ENCODE measurements at regions not wholly inside any gene's neighbourhood (a gene's known extent, or its start where the extent isn't known, plus 50 kb on each side); places are given as distances from the start of the nearest gene placed in this dataset.

GRCh38 chr5:124080256-124080655 lies 568.3 kb downstream of the CSNK1G3 start:
- no peak for DNase-seq
- CTCF ChIA-PET: no interaction called here
- Histone ChIP-seq H3K27me3 (replicated peaks in 2 of 5; ENCODE audit: control insufficient read depth in 4 of 5, insufficient read depth in 5 of 5, low read length in 4 of 5) (no peaks in the 10 kb centered on the region), H3K36me3 (ENCODE audit: control insufficient read depth in 4 of 4, insufficient read depth in 4 of 4, low read length in 3 of 4) (no peaks in the 10 kb centered on the region), H3K27ac (ENCODE audit: insufficient read depth in 1 of 2, low read depth in 1 of 2, low read length in 2 of 2, poor library complexity in 1 of 2, severe bottlenecking in 2 of 2) (no peak overlapping the region), H3K4me3 (ENCODE audit: control insufficient read depth in 1 of 7, extremely low read depth in 1 of 7, insufficient read depth in 4 of 7, low read depth in 2 of 7, low read length in 6 of 7) (no peak overlapping the region), H3K9me3 (ENCODE audit: control extremely low read depth in 1 of 5, control insufficient read depth in 4 of 5, insufficient read depth in 2 of 5, low read depth in 1 of 5, low read length in 4 of 5) (no peaks in the 10 kb centered on the region), H3K4me1 (ENCODE audit: control extremely low read depth in 1 of 4, control insufficient read depth in 4 of 4, insufficient read depth in 4 of 4, low read length in 3 of 4) (no peaks in the 10 kb centered on the region)
- POLR2A ChIA-PET: no interaction called here

GRCh38 chr5:124079062-124079461 lies 567.1 kb downstream of the CSNK1G3 start:
- ChIA-PET CTCF (no interaction called here), POLR2A (no interaction called here)
- no peak overlapping the region for H3K27ac ChIP-seq (ENCODE audit: insufficient read depth in 1 of 2, low read depth in 1 of 2, low read length in 2 of 2, poor library complexity in 1 of 2, severe bottlenecking in 2 of 2)
- no peak overlapping the region for H3K4me3 ChIP-seq (ENCODE audit: control insufficient read depth in 1 of 7, extremely low read depth in 1 of 7, insufficient read depth in 4 of 7, low read depth in 2 of 7, low read length in 6 of 7)
- H3K27me3 ChIP-seq (replicated peaks in 2 of 5; ENCODE audit: control insufficient read depth in 4 of 5, insufficient read depth in 5 of 5, low read length in 4 of 5): no peaks in the 10 kb centered on the region
- H3K9me3 ChIP-seq (ENCODE audit: control extremely low read depth in 1 of 5, control insufficient read depth in 4 of 5, insufficient read depth in 2 of 5, low read depth in 1 of 5, low read length in 4 of 5): no peaks in the 10 kb centered on the region
- no peaks in the 10 kb centered on the region for H3K4me1 ChIP-seq (ENCODE audit: control extremely low read depth in 1 of 4, control insufficient read depth in 4 of 4, insufficient read depth in 4 of 4, low read length in 3 of 4)
- no peaks in the 10 kb centered on the region for H3K36me3 ChIP-seq (ENCODE audit: control insufficient read depth in 4 of 4, insufficient read depth in 4 of 4, low read length in 3 of 4)
- DNase-seq: no peak

- H3K9me3 ChIP-seq (ENCODE audit: control extremely low read depth in 1 of 5, control insufficient read depth in 4 of 5, insufficient read depth in 2 of 5, low read depth in 1 of 5, low read length in 4 of 5): no peaks in the 10 kb centered on the region
- ChIA-PET CTCF (no interaction called here), POLR2A (no interaction called here)
- H3K36me3 ChIP-seq (ENCODE audit: control insufficient read depth in 4 of 4, insufficient read depth in 4 of 4, low read length in 3 of 4): no peaks in the 10 kb centered on the region
- H3K27ac ChIP-seq (ENCODE audit: insufficient read depth in 1 of 2, low read depth in 1 of 2, low read length in 2 of 2, poor library complexity in 1 of 2, severe bottlenecking in 2 of 2): no peak overlapping the region
- H3K4me3 ChIP-seq (ENCODE audit: control insufficient read depth in 1 of 7, extremely low read depth in 1 of 7, insufficient read depth in 4 of 7, low read depth in 2 of 7, low read length in 6 of 7): no peak overlapping the region
- no peak for DNase-seq
- H3K27me3 ChIP-seq (replicated peaks in 2 of 5; ENCODE audit: control insufficient read depth in 4 of 5, insufficient read depth in 5 of 5, low read length in 4 of 5): no peaks in the 10 kb centered on the region
- H3K4me1 ChIP-seq (ENCODE audit: control extremely low read depth in 1 of 4, control insufficient read depth in 4 of 4, insufficient read depth in 4 of 4, low read length in 3 of 4): no peaks in the 10 kb centered on the region
Measured at GRCh38 chr5:124074500-124074899, 562.5 kb downstream of the CSNK1G3 start.

DNA sequence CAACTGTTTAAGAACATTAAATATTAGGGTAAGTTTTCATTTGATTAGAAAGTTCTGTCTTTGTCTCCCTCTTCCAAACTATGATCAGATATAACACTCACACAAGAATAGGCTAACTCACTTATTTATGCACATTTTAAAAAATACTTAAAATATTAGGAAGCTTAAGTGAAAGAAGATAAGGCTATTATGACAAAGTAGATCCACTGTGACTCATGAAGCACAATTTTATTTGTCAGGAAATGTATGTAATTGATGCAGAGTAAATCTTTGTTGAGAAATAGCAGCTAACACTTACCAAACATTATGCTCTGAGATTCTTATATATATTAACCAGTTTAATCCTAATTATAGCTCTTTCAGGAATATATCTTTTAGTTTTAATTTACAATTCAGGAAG lies 560.6 kb downstream of the CSNK1G3 start:
- ChIA-PET CTCF (no interaction called here), POLR2A (no interaction called here)
- no peaks in the 10 kb centered on the region for H3K4me1 ChIP-seq (ENCODE audit: control extremely low read depth in 1 of 4, control insufficient read depth in 4 of 4, insufficient read depth in 4 of 4, low read length in 3 of 4)
- no peak overlapping the region for H3K4me3 ChIP-seq (ENCODE audit: control insufficient read depth in 1 of 7, extremely low read depth in 1 of 7, insufficient read depth in 4 of 7, low read depth in 2 of 7, low read length in 6 of 7)
- H3K9me3 ChIP-seq (ENCODE audit: control extremely low read depth in 1 of 5, control insufficient read depth in 4 of 5, insufficient read depth in 2 of 5, low read depth in 1 of 5, low read length in 4 of 5): peaks cover 0 to 3% (median 0%) of the 10 kb centered on the region in 5 experiments
- H3K27me3 ChIP-seq (replicated peaks in 2 of 5; ENCODE audit: control insufficient read depth in 4 of 5, insufficient read depth in 5 of 5, low read length in 4 of 5): no peaks in the 10 kb centered on the region
- H3K36me3 ChIP-seq (ENCODE audit: control insufficient read depth in 4 of 4, insufficient read depth in 4 of 4, low read length in 3 of 4): no peaks in the 10 kb centered on the region
- DNase-seq: no peak
- H3K27ac ChIP-seq (ENCODE audit: insufficient read depth in 1 of 2, low read depth in 1 of 2, low read length in 2 of 2, poor library complexity in 1 of 2, severe bottlenecking in 2 of 2): no peak overlapping the region

DNA sequence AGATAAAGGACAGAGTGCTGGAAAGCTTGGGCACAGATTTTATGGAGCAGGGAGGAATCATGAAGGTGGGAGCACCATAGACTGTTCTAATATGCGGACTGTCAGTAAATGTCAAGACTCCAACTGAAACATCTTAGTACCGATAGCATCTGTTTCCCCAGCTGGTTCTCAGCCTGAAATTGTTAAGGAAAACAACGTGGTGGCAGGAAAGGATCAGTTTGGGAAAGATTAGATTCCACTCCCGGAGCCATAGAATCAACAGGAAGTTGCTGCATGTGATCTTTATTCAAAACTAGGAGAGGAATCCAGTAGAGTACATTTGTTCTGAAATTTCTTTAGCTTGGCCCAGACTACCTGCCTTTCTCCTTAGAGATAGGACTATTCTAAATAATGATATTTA lies 559.1 kb downstream of the CSNK1G3 start:
- Histone ChIP-seq H3K36me3 (ENCODE audit: control insufficient read depth in 4 of 4, insufficient read depth in 4 of 4, low read length in 3 of 4) (no peaks in the 10 kb centered on the region), H3K27ac (ENCODE audit: insufficient read depth in 1 of 2, low read depth in 1 of 2, low read length in 2 of 2, poor library complexity in 1 of 2, severe bottlenecking in 2 of 2) (no peak overlapping the region), H3K27me3 (replicated peaks in 2 of 5; ENCODE audit: control insufficient read depth in 4 of 5, insufficient read depth in 5 of 5, low read length in 4 of 5) (no peaks in the 10 kb centered on the region), H3K4me1 (ENCODE audit: control extremely low read depth in 1 of 4, control insufficient read depth in 4 of 4, insufficient read depth in 4 of 4, low read length in 3 of 4) (no peaks in the 10 kb centered on the region), H3K4me3 (ENCODE audit: control insufficient read depth in 1 of 7, extremely low read depth in 1 of 7, insufficient read depth in 4 of 7, low read depth in 2 of 7, low read length in 6 of 7) (no peak overlapping the region), H3K9me3 (ENCODE audit: control extremely low read depth in 1 of 5, control insufficient read depth in 4 of 5, insufficient read depth in 2 of 5, low read depth in 1 of 5, low read length in 4 of 5) (peaks cover 0 to 3% (median 0%) of the 10 kb centered on the region in 5 experiments)
- ChIA-PET POLR2A (no interaction called here), CTCF (interaction anchor here (1.5 kb wide), 1 partner anchor 10 kb away, joined by 4 read pairs; no protein-coding TSS in a partner anchor)
- 54% methylated on average over 4 of the region's 4 CpGs for WGBS (ENCODE audit: insufficient coverage)
- no peak for DNase-seq

GRCh38 chr5:124065508-124065907 lies 553.5 kb downstream of the CSNK1G3 start:
- Histone ChIP-seq H3K27me3 (replicated peaks in 2 of 5; ENCODE audit: control insufficient read depth in 4 of 5, insufficient read depth in 5 of 5, low read length in 4 of 5) (no peaks in the 10 kb centered on the region), H3K9me3 (ENCODE audit: control extremely low read depth in 1 of 5, control insufficient read depth in 4 of 5, insufficient read depth in 2 of 5, low read depth in 1 of 5, low read length in 4 of 5) (peaks cover 0 to 6% (median 0%) of the 10 kb centered on the region in 5 experiments), H3K4me3 (ENCODE audit: control insufficient read depth in 1 of 7, extremely low read depth in 1 of 7, insufficient read depth in 4 of 7, low read depth in 2 of 7, low read length in 6 of 7) (no peak overlapping the region), H3K4me1 (ENCODE audit: control extremely low read depth in 1 of 4, control insufficient read depth in 4 of 4, insufficient read depth in 4 of 4, low read length in 3 of 4) (peaks cover 0 to 6% (median 1%) of the 10 kb centered on the region in 4 experiments), H3K36me3 (ENCODE audit: control insufficient read depth in 4 of 4, insufficient read depth in 4 of 4, low read length in 3 of 4) (no peaks in the 10 kb centered on the region), H3K27ac (ENCODE audit: insufficient read depth in 1 of 2, low read depth in 1 of 2, low read length in 2 of 2, poor library complexity in 1 of 2, severe bottlenecking in 2 of 2) (no peak overlapping the region)
- no peak for DNase-seq
- POLR2A ChIA-PET: no interaction called here
- CTCF ChIA-PET: no interaction called here
- 93% methylated on average over 2 of the region's 2 CpGs for WGBS (ENCODE audit: insufficient coverage)

DNA sequence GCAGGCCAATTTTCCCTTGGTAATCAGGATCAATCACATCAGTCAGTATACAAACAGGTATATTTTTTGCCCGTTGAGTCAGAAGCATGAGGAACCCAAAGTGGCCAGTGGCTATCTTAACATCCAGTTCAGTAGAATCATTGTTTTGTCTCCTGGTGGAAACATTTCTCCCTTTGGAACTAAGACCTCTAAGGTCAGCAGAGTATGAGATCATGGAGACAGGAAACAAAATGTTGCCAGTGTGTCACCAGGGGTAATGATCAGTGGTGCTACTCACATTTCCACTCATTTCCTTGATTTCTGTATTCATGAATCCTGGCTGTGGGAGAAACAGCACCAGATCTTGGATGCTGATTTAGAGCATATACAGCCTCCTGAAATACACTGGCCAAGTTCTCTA lies 553.0 kb downstream of the CSNK1G3 start:
- Histone ChIP-seq H3K27me3 (replicated peaks in 2 of 5; ENCODE audit: control insufficient read depth in 4 of 5, insufficient read depth in 5 of 5, low read length in 4 of 5) (no peaks in the 10 kb centered on the region), H3K36me3 (ENCODE audit: control insufficient read depth in 4 of 4, insufficient read depth in 4 of 4, low read length in 3 of 4) (no peaks in the 10 kb centered on the region), H3K4me1 (ENCODE audit: control extremely low read depth in 1 of 4, control insufficient read depth in 4 of 4, insufficient read depth in 4 of 4, low read length in 3 of 4) (peaks cover 0 to 7% (median 2%) of the 10 kb centered on the region in 4 experiments), H3K9me3 (ENCODE audit: control extremely low read depth in 1 of 5, control insufficient read depth in 4 of 5, insufficient read depth in 2 of 5, low read depth in 1 of 5, low read length in 4 of 5) (peaks cover 0 to 6% (median 0%) of the 10 kb centered on the region in 5 experiments), H3K4me3 (ENCODE audit: control insufficient read depth in 1 of 7, extremely low read depth in 1 of 7, insufficient read depth in 4 of 7, low read depth in 2 of 7, low read length in 6 of 7) (no peak overlapping the region), H3K27ac (ENCODE audit: insufficient read depth in 1 of 2, low read depth in 1 of 2, low read length in 2 of 2, poor library complexity in 1 of 2, severe bottlenecking in 2 of 2) (no peak overlapping the region)
- WGBS (ENCODE audit: insufficient coverage): no CpG with 5 or more reads among the region's 1 CpG
- POLR2A ChIA-PET: no interaction called here
- CTCF ChIA-PET: no interaction called here
- DNase-seq: no peak

- Histone ChIP-seq H3K9me3 (ENCODE audit: control extremely low read depth in 1 of 5, control insufficient read depth in 4 of 5, insufficient read depth in 2 of 5, low read depth in 1 of 5, low read length in 4 of 5) (peaks cover 0 to 2% (median 0%) of the 10 kb centered on the region in 5 experiments), H3K4me1 (ENCODE audit: control extremely low read depth in 1 of 4, control insufficient read depth in 4 of 4, insufficient read depth in 4 of 4, low read length in 3 of 4) (peaks cover 9 to 34% (median 27%) of the 10 kb centered on the region in 4 experiments), H3K4me3 (ENCODE audit: control insufficient read depth in 1 of 7, extremely low read depth in 1 of 7, insufficient read depth in 4 of 7, low read depth in 2 of 7, low read length in 6 of 7) (no peak overlapping the region), H3K27ac (ENCODE audit: insufficient read depth in 1 of 2, low read depth in 1 of 2, low read length in 2 of 2, poor library complexity in 1 of 2, severe bottlenecking in 2 of 2) (no peak overlapping the region), H3K36me3 (ENCODE audit: control insufficient read depth in 4 of 4, insufficient read depth in 4 of 4, low read length in 3 of 4) (no peaks in the 10 kb centered on the region), H3K27me3 (replicated peaks in 2 of 5; ENCODE audit: control insufficient read depth in 4 of 5, insufficient read depth in 5 of 5, low read length in 4 of 5) (no peaks in the 10 kb centered on the region)
- ChIA-PET POLR2A (no interaction called here), CTCF (interaction anchor here (1.0 kb wide), 1 partner anchor 10 kb away, joined by 4 read pairs; no protein-coding TSS in a partner anchor)
- WGBS (ENCODE audit: insufficient coverage): 43% methylated on average over 1 of the region's 1 CpG
- DNase-seq: no peak
Measured at GRCh38 chr5:124061663-124062062, 549.7 kb downstream of the CSNK1G3 start.

All from common myeloid progenitor, CD34-positive (primary cell).